HG03439 (cell line): ENCODE measurements at regions not wholly inside any gene's neighbourhood (a gene's known extent, or its start where the extent isn't known, plus 50 kb on each side); places are given as distances from the start of the nearest gene placed in this dataset.
A peak's percentile ranks its signal among the peaks of the same experiment; 100 is the strongest.

Experiments used
- ATAC-seq: cut with Tn5 transposase; IDR thresholded peaks from one replicate; pipeline ENCODE4 v1.9.1; 2021; ENCODE audit warnings: mild to moderate bottlenecking, moderate library complexity; ENCODE audit not compliant: unreplicated experiment

- ATAC-seq: no peak
These were observed 50.9 kb downstream of the TNP1 start for GRCh38 chr2:216808805-216809425.

DNA sequence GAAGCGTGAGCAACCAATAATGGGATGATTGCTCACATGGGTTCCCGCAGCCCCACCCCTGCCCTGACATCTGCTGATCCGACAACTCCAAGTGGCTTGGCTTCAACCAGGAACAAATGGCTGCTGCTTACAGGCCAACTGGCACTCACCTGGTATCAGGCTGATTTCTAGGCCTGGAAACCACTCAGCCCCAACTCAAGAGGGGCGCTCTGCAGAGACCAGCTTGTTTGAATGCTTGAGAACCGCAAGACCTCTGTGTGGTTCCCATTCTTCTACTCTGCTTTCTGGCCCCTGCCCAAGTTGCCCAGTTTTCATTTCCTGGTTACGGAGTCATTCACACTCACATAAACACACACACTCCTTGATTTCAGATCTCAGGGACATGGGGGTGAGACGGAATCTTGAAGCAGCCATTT, 52.0 kb downstream of the TNP1 start:
- no peak for ATAC-seq

DNA sequence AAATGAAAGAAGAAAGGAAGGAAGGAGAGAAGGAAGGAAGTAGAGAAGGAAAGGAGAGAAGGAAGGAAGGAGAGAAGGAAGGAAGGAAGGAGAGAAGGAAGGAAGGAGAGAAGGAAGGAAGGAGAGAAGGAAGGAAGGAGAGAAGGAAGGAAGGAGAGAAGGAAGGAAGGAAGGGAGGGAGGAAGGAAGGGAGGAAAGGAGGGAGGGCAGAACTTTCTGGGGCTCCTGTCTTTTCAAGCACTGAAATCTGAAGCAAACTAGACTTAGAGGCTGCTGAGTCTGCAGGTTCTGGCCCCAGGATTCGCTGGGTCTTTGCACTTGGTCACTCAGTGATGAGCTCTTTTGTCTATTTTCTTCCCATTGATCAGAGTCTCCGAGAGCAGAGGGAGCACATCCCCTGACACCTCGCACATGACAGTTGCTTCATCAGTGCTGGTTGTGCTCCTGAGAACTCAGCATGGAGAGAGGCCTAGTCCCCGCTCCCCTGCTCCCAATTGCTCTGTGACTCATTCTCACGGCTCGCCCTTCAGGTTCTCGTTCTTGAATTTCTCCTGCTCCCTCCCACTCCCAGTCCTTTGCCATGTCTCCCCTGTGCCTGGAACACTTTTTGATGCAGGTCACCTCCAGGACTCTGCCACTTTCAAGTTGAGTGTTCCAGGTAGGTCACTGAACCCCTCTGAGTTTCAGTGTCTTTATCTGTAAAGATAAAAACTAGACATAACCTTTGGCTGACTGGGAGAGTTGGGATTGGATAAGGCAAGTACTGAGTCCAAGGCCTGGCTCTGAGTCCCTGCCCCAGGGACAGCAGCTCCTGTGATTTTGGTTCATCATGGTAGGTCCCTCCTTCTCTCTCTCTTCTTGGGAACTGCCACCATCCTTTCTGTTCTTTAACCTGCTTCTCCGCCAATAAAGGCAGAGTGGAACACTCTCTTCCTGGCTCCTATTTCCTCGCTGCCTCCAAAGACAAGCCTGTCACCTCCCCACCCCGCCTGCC, 55.2 kb downstream of the TNP1 start:
- ATAC-seq: no peak

GRCh38 chr2:216803791-216804190, 56.1 kb downstream of the TNP1 start:
- no peak for ATAC-seq

DNA sequence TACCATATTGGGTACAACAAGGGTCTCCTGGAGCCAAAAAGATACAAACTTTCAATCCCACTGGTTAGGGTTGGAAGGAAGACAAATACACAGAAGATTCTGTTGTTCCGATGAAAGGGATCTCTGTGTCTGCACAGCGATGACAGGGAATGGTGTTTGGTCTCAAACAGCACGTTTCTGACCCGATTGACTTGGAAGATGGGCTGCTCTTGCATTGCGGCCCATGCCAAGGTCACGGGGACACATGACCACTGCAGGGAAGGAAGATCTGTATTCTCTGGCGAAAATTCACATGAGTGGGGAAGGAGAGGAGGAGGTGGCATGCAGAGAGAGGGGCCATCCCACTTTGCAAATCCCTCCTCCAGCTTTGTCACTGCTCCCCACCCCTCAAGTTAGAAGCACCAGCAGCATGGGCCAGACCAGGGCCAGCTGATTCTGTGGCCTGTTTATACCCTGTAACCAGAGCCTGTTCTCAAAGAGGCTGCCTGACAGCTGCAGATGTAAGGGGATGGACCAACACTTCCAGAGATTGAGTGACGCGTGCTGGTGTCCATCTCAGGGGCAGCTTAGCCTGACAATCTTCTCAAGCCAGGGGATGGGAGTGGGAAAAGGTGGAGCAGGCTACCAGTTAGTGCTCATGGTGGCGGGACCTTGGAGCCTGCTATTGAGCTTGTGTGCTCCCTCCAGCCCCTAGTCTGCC, 57.2 kb downstream of the TNP1 start:
- ATAC-seq: no peak

GRCh38 chr2:216800836-216801235, 59.0 kb downstream of the TNP1 start:
- ATAC-seq: no peak

DNA sequence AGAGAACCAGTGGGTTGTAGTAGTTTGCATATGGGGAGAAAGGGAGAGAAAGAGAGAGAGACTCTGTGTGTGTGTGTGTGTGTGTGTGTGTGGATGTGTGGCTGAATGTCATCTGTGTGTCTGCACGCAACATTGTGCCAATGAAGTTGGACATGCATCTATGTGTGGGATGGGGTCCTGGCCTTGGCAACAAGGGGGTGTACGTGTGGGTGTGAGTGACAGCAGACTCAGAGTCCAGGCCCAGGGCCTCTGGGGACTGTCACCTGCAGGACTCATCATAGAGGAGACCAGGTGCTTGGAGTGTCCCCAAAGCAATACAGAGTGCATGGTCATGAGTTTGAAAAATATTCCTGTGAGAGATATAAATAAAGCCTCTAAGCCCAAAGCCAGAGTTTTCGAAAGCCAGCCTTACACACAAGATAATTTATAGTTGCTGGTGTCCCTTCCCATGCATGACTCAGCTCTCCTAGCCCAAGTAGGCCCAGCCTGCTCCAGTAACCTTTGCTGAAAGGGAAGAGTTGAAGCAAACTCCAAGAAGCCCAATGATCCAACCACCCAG, 59.9 kb downstream of the TNP1 start:
- no peak for ATAC-seq

- no peak for ATAC-seq
These were observed 63.6 kb downstream of the TNP1 start for GRCh38 chr2:216796115-216796840.

- no peak for ATAC-seq
These were observed 66.5 kb downstream of the TNP1 start for GRCh38 chr2:216793386-216793785.

DNA sequence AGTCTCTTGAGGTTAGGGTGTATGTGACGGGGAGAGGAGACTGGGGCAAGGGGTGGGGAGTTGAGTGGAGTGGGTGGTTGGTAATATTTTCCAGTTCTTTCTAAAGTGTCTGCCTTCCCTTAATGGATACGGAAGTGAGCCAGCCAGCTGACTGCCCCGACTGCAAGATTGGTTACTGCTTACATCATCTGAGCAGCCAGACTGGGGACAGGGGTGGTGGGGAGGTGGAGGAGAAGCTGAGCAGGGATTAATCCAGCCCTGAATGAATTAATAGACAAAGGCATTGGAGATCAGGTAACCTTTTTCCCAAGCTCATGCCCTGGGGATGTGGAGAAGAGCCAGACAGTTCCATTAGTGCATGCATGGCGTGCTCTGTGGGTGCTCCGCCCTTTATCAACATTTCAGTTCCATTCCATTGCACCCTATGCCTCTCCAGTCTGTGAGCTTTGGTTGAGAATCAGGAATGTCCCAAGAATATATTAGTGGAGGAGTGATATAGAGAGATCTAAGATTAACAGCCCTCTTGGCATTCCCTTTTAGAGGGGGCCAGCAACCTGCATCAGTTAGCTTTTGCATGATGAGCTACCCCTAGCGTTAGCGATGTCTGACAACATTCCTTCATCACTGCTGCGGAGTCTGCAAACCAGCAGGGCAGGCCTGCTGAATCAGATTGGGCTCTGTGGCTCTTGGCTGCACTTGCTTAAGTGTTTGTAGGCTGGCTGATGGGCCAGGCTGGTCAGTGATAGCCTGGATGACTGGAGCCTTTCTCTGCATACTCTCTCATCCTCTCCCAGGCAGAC, 67.4 kb downstream of the TNP1 start:
- no peak for ATAC-seq

DNA sequence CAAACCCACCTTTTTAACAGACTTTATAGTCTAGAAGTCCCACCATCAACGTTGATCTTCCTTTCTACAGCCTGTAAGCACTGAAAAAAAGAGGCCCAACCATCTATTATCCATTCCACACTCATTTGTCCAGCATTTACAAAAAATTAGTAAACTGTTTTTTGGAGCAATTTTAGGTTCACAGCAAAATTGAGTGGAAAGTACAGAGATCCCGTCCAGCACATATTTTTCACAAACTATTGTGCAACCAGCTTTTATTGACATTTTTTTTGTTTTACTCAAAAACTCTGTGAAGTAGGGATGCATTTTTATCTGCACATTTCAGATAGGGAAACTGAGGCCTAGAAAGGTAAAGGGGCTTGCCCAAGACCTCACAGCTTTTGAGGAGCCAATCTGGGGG, 68.6 kb downstream of the TNP1 start:
- no peak for ATAC-seq

DNA sequence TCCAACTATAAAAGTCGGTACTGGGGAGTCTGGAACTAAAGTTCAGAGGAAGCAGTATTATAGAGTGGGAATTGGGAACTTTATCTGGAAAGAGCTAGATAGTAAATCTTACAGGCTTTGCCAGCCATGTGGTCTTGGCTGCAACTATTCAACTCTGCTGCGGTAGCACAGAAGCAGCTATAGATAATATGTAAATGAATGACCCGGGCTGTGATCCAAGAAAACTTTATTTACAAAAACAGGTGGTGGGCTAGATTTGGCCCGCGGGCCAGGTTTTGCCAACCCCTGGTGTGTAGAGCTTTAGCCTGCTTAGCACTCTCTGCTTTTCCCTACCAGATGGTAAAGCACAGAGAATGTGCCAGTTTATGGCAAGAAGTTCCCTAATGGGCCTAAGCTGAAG, 70.8 kb downstream of the TNP1 start:
- ATAC-seq: no peak

DNA sequence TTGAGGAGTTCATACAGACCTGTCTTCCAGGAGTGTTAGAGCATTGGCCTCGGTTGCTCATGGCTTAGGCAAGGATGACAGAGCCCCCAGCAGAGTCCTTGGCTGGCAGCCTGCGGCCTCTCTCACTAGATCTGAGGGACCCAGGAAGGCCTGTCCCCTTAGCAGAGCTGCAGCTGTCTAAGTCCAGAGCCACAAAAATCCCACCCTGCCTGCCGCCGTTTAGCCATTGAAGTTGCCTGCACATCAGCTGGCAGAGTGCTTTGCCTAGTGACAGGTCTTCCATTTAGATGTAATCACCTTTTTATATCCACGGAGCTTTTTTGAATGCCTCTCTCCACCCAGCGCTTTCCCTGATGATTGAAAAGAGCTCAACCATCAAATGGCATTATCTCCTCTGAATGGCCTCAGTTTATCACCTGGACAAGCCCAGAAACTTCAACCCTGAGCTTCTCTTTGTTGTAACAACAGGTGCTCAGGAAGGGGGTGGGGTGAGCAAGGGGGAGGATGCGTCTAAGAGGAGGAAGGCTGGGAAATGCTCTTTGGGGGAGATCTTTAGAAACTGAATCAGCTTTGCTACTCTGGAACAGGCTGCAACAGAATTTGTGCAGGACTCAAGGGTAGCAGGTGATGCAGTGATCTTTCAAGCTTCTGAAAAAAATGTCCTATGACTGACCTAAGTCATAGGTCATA, 71.9 kb downstream of the TNP1 start:
- ATAC-seq: no peak

- no peak for ATAC-seq
These were observed 73.2 kb downstream of the TNP1 start for GRCh38 chr2:216786676-216787075.

DNA sequence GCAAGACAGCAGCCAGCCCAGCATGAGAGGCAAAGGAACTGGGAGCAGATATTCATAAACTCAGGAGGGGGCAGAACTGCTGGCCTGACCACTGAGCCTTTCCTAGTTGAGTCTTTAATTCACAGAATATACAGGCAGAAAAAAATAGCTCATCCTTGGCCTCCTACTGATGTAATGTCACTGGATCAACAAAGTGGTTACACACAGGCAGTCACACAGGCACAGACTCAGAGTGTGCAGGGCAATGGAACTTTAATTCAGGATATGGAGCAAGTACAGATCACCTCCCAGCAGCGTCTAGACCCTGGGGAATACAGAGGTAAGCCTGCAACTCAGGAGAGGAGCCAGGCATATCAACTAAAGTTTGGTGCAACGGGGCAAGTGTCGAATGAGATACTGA, 75.4 kb downstream of the TNP1 start:
- ATAC-seq: no peak

- ATAC-seq: no peak
These were observed 78.2 kb downstream of the TNP1 start for GRCh38 chr2:216781709-216782108.

DNA sequence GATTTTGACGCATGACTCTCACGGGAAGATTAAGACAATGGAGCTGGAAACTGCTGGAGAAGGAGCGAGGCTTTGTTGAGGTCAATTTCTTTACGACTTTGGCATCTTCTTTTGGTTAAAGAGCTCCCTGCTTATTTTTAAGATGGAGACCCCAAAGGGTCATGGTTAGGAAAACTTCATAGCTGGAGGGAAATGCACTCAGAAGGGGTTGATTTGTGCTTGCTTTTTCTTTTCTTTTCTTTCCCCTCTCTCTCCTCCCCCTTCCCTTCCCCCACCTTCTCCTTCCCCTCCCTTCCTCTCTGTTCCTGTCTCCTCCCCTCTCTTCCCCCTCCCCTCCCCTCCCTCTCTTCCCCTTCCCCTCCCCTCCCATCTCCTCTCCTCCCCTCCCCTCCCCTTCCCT, 79.0 kb downstream of the TNP1 start:
- ATAC-seq: no peak

DNA sequence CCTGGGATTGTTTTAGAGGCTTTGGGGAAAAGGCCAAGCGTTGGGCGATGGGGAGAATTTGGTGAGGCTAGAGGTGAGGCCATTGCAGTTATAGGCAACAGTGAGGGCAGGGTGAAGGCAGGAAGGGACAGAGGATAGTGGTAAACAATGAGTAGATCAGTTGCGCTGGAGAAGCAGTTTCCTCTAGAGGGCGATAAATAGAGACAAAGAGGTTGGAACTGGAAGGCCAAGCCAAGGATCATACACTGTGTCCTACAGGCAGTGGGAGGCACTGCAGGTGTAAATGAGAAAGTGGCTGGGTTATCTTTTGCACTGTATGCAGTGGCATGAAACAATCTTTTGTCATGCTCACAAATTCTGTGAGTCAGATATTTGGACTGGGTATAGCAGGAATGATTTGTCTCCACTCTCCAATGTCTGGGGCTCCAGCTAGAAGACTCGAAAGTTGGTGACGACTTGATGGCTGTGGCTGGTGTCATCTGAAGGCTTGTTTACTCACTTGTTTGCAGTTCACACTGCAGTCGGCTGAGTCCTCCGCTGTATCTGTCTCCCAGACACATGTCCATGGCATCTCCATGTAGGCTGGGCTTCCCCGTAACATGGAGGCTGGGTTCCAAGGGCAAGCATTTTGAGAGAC, 82.1 kb downstream of the TNP1 start:
- ATAC-seq: peak; percentile 91
